ENCODE measurements at regions not wholly inside any gene's neighbourhood (a gene's known extent, or its start where the extent isn't known, plus 50 kb on each side); places are given as distances from the start of the nearest gene placed in this dataset.

GRCh38 chr2:66127061-66127460 lies 307.9 kb upstream of the MEIS1 start:
- FAIRE-seq (no peak), ATAC-seq (no peak), DNase-seq (ENCODE audit: low spot score) (no peak)
- ChIA-PET CTCF (ENCODE audit: low intra/inter-chr PET ratio, low total read pairs) (no interaction called here), POLR2A (no interaction called here)
- Histone ChIP-seq H3K27ac (ENCODE audit: extremely low read length, insufficient read depth, low read length) (no peak overlapping the region), H3K79me2 (ENCODE audit: insufficient read depth, low read length) (no peaks in the 10 kb centered on the region), H3K9me3 (ENCODE audit: low read length) (no peaks in the 10 kb centered on the region), H3K4me3 (replicated peaks in 1 of 3; ENCODE audit: insufficient read depth in 1 of 3, low read depth in 2 of 3, low read length in 3 of 3) (no peak overlapping the region), H3K27me3 (ENCODE audit: control insufficient read depth in 1 of 2, insufficient read depth in 2 of 2, low read length in 2 of 2) (peaks cover 0 to 7% of the 10 kb centered on the region in 2 experiments; a peak in 1 of 5 replicates), H4K20me1 (ENCODE audit: insufficient read depth, low read length) (no peaks in the 10 kb centered on the region), H3K9ac (ENCODE audit: insufficient read depth, low read depth, low read length) (no peak overlapping the region), H3K4me1 (ENCODE audit: insufficient read depth, low read length) (no peaks in the 10 kb centered on the region), H3K36me3 (replicated peaks in 1 of 2; ENCODE audit: control insufficient read depth in 1 of 2, insufficient read depth in 2 of 2, low read length in 2 of 2) (no peaks in the 10 kb centered on the region), H2AFZ (ENCODE audit: low read length) (no peak overlapping the region), H3K4me2 (ENCODE audit: low read depth, low read length) (no peak overlapping the region)
- no TSS peak for BruUV-seq (replicated peaks)
- 36% methylated on average over 5 of the region's 5 CpGs for WGBS (ENCODE audit: low lambda C conversion rate)
- TF ChIP-seq ZNF251 (CRISPR knock-in tag; IDR thresholded peaks at IDR 0.05) (no peak), ZNF891 (CRISPR knock-in tag; IDR thresholded peaks at IDR 0.05) (no peak), TMF1 (CRISPR knock-in tag; IDR thresholded peaks at IDR 0.05; ENCODE audit: low read depth) (no peak)
- intact Hi-C loops (cut with micrococcal nuclease; ENCODE audit: unreplicated experiment) (loop anchor here (1.0 kb wide), 1 partner anchor 33 kb away; no protein-coding TSS in a partner anchor), in situ Hi-C loops (cut with HindIII; ENCODE audit: extremely low pct_ligation_motif_present, low pct_unique_long_range_greater_than_20kb) (no loop called here)

GRCh38 chr2:66125951-66126350 lies 309.0 kb upstream of the MEIS1 start:
- no peaks in the 10 kb centered on the region for H3K79me2 ChIP-seq (ENCODE audit: insufficient read depth, low read length)
- no peaks in the 10 kb centered on the region for H3K9me3 ChIP-seq (ENCODE audit: low read length)
- H3K36me3 ChIP-seq (replicated peaks in 1 of 2; ENCODE audit: control insufficient read depth in 1 of 2, insufficient read depth in 2 of 2, low read length in 2 of 2): no peaks in the 10 kb centered on the region
- H2AFZ ChIP-seq (ENCODE audit: low read length): no peak overlapping the region
- no peak for DNase-seq (ENCODE audit: low spot score)
- no peak overlapping the region for H3K9ac ChIP-seq (ENCODE audit: insufficient read depth, low read depth, low read length)
- H3K27ac ChIP-seq (ENCODE audit: extremely low read length, insufficient read depth, low read length): no peak overlapping the region
- H3K4me1 ChIP-seq (ENCODE audit: insufficient read depth, low read length): no peaks in the 10 kb centered on the region
- peaks cover 0 to 7% of the 10 kb centered on the region in 2 experiments; a peak in 1 of 5 replicates for H3K27me3 ChIP-seq (ENCODE audit: control insufficient read depth in 1 of 2, insufficient read depth in 2 of 2, low read length in 2 of 2)
- in situ Hi-C loops (cut with HindIII; ENCODE audit: extremely low pct_ligation_motif_present, low pct_unique_long_range_greater_than_20kb) (no loop called here), intact Hi-C loops (cut with micrococcal nuclease; ENCODE audit: unreplicated experiment) (no loop called here)
- ChIA-PET POLR2A (no interaction called here), CTCF (ENCODE audit: low intra/inter-chr PET ratio, low total read pairs) (no interaction called here)
- 33% methylated on average over 5 of the region's 5 CpGs for WGBS (ENCODE audit: low lambda C conversion rate)
- no TSS peak for BruUV-seq (replicated peaks)
- TF ChIP-seq PHB2 (IDR thresholded peaks at IDR 0.05; ENCODE audit: partially characterized antibody): no peak
- TF ChIP-seq SMC3 (IDR thresholded peaks at IDR 0.05; ENCODE audit: low read length): no peak
- no peak for TF ChIP-seq SIN3A (IDR thresholded peaks at IDR 0.05; ENCODE audit: borderline replicate concordance, low read depth, low read length)
- no peak for TF ChIP-seq RNF219 (CRISPR knock-in tag; IDR thresholded peaks at IDR 0.05)
- TF ChIP-seq RORA (CRISPR knock-in tag; IDR thresholded peaks at IDR 0.05): no peak
- TF ChIP-seq ZNF18 (CRISPR knock-in tag; IDR thresholded peaks at IDR 0.05; ENCODE audit: insufficient replicate concordance): no peak
- TF ChIP-seq KLF15 (CRISPR knock-in tag; IDR thresholded peaks at IDR 0.05; ENCODE audit: borderline replicate concordance): no peak
- H3K4me3 ChIP-seq (replicated peaks in 1 of 3; ENCODE audit: insufficient read depth in 1 of 3, low read depth in 2 of 3, low read length in 3 of 3): no peak overlapping the region
- no peak for FAIRE-seq
- H3K4me2 ChIP-seq (ENCODE audit: low read depth, low read length): no peak overlapping the region
- ATAC-seq: no peak
- no peaks in the 10 kb centered on the region for H4K20me1 ChIP-seq (ENCODE audit: insufficient read depth, low read length)
